ENCODE measurements at regions not wholly inside any gene's neighbourhood (a gene's known extent, or its start where the extent isn't known, plus 50 kb on each side); places are given as distances from the start of the nearest gene placed in this dataset.
"Not testable (repeated sequence)": the region's sequence is repeated elsewhere in the genome, so short reads cannot be mapped to it uniquely, and the experiment has no call there.

DNA sequence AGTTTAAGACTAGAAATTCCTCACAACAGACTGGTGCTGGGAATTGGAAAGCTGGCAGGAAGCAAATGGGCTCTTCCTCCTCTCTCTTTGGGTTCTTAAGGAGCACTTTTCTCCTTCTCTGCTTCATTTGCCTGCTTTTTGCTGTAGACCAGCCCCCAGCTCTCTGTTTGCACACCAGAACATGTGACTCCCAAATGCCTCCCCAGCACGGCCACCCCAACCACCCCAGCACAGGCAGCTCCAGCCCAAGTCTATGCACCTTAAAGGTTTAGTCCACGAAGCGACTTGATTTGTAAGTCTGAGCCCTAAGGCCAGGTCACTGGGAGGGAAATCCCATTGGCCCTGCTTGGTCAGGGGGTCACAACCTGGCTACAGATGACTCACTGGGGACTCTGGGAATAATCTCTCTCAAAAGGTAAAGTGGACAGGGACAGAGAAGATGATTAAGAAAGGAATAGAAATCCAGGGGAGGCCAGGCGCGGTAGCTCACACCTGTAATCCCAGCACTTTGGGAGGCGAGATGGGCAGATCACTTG is 377.8 kb upstream of the PROK2 start:
- no peak for DNase-seq (ENCODE audit: low read depth in 2 of 2)

DNA sequence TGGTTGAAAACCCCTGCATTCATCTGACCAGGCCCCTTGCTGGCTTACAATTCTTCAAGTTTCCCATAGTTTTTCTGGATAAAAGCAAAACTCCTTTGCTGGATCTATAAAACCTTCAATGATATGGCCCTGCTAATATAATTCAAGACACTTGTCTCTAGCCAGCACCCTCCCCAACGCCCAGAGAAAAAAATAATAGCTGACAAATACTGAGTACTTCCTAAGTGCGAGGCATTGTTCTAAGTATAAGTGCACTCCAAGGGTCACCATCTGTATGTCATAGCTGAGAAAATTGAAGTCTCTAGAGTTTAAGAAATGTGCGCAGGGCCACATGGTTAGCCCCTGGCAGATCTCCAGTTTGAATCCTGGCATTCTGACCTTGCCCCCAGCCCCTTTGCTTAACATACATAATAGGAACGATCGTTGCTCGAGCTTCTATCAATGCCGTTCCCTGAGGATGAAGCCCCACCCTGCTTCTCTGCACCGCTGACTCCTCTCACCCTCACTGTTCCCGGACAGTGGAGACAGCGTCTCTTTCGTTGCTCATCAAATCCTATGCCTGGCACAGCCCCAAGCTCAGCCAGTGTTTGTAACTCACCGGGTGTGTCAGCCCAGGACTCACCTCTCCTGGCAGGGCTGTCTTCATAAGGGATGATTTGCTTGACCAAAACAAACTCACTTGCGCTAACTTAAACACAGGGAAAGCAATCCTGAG is 377.1 kb upstream of the PROK2 start:
- no peak for DNase-seq (ENCODE audit: low read depth in 2 of 2)

DNA sequence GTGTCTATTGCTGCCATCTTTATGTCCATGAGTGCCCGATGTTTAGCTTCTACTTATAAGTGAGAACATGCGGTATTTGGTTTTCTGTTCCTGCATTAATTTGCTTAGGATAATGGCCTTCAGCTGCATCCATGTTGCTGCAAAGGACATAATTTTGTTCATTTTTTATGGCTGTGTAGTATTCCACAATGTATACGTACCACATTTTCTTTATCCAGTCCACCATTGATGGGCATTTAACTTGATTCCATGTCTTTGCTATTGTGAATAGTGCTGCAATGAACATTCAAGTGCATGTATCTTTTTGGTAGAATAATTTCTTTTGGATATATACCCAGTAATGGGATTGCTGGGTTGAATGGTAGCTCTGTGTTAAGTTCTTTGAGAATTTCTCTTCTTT is 376.3 kb upstream of the PROK2 start:
- not testable (repeated sequence) for DNase-seq (ENCODE audit: low read depth in 2 of 2)

DNA sequence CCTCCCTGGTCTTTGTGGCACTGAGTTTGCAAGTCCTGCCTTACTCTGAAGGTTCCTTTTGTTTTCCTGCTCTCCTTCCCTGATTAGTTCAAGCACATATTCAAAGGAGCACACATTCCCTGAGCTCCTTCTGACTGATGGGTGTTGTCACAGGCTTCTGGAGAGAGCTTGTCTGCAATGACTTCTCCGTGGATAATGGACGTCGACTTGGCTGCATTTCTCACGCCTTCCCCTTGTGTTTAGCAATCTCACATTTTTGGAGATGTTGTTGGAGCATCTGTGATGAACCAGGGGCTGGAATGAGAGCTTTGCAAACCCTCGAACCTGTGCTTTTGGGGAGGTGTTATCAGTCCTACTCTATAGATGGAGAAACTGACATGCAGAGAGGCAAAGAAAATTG is 375.4 kb upstream of the PROK2 start:
- no peak for DNase-seq (ENCODE audit: low read depth in 2 of 2)

DNA sequence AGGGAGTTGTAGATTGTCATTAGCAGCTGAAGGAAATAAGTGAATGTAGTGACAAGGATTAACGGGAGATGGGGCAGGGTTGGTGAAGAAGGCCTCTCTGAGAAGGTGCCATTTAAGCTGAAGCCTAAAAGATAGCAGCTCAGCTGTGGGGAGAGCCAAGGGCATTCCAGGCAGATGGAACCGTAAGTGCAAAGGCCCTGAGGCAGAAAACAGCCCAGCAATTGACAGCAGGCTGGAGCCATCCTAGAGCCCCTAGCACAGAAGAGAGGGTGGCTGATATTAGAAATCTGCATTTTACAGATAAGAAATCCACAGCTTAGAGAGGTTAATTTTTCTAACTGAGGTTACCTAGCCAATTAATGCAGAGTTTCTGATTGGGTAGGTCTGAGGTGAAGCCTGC is 374.5 kb upstream of the PROK2 start:
- no peak for DNase-seq (ENCODE audit: low read depth in 2 of 2)

DNA sequence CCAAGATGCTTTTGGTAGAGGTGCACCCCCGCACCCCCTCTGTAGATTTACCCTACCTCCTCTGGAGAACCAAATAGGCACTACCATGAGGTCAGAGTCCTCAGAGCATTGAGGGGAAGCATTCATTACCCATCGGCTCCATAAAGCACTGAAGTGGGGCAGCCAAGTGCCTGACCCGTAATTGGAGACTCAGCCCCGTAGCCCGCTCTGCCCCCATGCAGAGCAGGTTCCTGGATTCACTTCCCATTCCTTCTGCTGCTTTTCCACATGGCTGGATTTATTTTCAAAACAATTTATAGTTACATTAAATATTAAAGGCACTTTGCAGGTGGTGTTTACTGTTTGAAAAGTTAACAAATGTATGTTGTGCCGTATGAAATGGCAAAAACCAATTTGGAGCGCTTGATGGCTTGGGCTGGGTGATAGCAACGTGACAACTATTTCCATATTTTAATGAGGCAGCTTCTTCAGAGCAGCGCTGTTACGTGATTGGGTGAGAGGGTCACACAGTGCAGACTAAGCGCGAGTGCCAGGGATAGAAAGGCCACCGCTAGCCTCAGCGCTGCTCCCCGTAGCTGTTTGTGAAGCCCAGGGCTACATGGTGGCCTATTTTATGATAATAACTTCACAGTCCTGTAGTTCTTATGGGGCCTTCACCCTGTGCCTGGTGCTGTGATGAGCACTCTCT is 373.8 kb upstream of the PROK2 start:
- no peak for DNase-seq (ENCODE audit: low read depth in 2 of 2)

DNA sequence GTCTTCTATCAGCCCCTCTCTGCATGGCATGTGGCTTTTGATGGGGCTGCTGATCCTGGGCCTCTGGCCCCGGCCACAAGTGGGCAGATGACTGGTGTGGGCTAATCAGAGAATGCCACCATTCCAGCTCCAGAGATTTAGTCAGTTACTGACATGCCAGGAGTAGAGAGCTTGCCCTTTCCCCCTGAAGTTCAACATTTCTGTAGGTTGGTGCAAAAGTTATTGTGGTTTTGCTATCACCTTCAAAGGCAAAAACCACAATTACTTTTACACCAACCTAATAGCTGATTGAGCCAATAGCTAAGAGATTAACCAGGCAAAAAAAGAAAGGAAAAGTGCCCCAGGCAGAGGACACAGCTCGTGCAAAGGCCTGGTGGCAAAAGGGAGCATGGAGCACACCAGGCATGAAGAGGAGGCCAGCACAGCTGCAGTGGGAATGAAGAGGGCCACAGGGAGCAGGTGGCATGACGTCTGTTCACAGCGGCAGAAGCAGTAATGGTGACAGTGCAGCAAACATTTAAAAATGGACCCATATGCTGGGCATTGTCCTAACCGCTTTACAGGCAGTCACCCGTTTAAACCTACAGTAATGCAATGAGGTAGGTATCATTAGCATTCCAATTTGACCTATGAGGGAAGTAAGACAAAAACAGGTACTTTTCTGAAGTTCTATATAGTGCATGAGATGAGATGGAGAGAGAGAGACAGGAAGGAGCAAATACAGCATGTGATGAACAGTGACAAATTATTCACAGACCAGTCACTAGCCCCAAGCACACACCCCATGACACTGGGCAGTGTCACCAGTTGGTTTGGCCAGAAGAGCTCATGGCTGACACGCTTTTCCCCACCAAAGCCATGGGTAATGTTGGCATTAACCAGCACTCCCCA is 373.0 kb upstream of the PROK2 start:
- no peak for DNase-seq (ENCODE audit: low read depth in 2 of 2)

DNA sequence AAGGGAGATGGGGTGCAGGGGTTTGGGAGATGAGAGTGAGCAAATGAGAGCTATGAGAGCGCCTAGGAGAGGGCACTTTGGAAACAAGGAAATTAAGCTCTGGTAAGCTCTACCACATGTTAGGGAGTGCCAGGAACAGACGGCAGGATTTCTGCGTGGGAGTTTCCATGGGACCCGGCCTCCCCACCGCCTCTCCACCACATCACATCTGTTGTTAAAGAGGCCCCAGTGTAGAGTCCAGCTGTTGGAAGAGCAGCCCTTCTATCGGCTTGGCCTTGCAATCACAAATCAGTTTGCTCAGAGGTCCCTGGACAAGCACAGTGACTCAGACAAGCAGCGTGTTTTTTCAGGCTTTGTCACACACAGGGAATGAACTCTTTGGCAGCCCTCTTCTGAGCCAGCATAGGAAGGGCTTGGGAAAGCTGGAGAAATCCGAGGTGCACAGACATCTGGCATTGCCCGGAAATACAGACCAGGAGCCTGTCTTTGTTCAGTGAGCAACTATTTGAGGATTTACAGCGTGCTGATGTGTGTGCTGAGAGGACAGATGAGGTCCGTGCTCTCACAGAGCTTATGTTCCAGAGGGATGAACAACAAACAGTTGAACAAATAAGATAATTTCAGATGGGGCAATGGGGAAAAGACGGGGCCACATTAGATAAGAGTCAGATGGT is 370.6 kb upstream of the PROK2 start:
- DNase-seq (ENCODE audit: low read depth in 2 of 2): no peak

DNA sequence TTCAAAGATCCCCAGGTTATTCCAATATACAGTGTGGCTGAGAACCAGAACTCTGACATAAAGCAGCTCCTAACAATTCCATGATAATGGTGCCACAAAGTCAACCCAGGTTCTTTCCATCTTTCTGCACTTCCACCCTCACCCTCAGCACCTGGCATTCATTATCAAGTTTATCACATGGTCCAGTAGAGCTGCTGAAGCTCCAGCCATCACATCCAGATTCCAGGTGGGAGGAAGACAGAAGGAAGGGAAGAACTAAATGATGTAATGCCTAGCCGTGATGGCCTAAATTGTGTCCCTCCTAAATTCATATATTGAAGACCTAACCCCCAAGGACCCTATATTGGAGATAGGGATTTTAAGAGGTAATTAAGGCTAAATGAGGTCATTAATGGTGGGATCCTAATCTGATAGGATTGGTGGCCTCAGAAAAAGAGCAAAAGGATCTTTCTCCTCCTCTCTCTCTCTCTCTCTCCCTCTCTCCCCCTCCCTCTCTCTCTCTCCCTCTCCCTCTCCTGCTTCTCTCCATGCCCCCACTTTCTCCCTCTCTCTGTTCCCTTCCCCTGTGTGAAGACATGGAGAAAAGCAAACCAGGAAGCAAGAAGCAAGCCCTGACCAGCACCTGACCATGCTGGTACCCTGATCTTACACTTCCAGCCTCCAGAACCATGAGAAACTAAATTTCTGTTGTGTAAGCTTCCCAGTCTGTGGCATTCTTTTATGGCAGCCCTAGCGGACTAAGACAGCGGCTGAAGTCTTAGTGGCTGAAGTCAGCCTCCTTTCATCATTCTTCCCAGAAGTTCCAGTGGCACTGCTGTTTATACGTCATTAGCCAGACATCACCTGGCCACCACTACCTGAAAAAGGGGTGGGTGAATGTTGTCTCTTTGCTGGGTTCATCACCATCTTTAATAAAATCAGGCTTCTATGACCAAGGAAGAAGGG is 369.7 kb upstream of the PROK2 start:
- DNase-seq (ENCODE audit: low read depth in 2 of 2): no peak

DNA sequence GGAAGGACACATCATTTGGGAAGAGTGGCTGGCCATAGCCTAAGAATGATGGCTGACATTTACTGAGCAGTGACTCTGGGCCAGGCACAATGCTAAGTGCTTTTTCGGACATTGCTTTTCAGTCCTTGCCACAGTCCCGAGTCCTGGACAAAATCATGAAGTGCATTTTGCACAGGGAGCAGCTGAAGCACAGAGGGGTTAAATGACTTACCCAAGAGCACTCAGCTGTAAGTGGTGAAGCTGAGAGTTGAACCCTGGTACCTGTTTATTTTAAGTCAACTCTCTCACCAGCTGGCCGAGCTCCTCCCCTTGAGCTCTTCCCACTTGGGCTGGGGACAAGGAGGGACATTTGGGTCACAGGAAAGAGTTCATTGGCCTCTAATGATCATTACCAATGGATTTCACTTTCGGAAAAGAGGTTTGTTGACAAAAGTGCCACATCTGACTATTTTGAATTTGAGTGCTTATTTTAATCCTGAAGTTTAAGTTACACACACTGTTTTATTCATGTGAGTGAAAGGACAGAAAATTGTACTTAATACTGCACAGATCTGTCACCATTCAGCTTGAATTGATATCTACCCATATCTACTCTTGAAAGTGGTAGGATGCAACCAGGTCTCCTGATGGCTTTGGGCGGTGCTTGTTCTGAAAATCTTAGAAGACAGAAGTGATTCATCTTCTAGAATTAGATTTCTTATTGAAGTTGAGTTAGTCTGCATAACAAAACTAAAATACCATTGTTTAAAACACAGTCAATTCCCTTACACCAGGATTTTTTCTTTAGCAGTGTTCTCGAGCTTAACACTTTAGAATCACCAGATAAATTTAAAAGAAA is 368.7 kb upstream of the PROK2 start:
- no peak for DNase-seq (ENCODE audit: low read depth in 2 of 2)

DNA sequence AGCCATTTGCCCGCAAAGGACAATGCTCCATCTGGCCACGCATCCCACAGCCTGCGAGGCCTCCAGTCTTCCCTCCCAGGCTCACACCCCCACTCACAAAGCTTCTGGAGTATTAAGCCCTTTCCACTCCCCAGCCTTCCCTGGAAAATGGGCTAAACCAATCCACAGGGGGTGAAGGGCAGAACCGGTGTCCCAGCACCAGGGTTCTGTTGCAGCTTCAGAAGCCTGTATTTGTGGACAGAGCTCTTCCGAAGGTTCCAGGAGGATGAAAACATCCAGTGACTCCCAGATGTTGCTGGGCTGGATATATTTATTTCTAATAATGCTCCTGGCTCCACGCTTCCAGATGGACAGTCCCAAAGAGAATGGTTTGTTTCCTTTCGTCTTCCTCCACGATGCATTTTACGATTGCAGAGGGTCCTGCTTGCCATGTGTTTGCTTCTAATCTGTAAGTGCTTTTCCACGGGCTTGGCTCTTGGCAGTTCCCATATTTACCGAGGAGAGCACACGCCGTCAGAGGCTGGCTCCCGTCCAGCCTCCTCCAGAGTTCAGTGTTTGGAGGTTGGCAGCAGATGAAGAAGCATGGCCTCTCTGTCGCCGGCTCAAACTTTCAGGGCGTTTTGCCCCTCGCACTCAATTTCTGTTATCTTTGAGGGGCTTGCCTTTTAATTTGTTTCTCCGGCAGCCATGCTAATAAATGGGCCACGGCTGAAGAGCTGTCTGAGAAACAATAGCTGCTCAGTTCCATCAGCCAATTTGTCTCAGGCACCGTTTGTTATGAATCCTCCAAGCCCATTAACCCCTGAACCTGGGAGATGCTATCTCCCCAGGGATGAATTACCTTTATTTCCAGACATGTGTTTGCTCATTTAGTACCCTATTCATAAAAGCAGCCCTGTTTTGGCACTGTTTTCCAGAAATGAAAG is 367.9 kb upstream of the PROK2 start:
- DNase-seq (ENCODE audit: low read depth in 2 of 2): no peak

DNA sequence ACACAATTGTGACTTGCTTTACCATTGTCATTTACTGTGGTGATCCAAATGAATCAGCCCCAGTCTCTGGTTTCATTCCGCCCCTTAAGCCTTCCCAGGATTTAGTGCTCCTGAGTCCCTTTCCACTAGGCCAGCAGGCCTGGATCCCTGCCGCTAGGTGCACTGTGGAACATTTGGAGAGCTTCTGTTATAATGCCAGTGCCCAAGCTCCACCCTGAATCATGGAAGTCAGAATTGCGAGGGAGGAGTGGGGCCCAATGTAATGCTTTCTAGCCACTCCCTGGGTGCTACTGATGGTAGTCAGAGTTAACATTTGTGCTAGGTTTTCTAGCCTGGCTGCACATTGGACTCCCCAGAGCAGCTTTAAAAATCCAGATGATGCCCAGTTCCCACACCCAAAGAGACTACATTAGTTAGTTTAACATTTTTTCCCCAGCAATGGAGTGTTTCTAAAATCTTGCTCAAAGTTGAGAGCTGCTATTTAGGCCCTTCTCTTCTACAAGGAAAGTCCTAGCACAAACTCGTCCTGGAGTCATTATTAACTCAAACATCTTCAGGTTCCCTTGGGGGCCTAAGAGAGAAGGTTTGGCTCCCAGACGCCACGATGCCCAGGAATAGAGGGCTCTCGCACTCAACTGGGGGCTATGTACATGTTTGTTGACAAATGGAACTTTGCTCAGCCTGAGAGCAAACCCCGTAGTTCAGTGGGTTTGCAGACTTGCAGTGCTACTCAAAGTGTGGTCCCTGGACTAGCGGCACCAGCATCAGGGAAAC is 366.7 kb upstream of the PROK2 start:
- no peak for DNase-seq (ENCODE audit: low read depth in 2 of 2)

DNA sequence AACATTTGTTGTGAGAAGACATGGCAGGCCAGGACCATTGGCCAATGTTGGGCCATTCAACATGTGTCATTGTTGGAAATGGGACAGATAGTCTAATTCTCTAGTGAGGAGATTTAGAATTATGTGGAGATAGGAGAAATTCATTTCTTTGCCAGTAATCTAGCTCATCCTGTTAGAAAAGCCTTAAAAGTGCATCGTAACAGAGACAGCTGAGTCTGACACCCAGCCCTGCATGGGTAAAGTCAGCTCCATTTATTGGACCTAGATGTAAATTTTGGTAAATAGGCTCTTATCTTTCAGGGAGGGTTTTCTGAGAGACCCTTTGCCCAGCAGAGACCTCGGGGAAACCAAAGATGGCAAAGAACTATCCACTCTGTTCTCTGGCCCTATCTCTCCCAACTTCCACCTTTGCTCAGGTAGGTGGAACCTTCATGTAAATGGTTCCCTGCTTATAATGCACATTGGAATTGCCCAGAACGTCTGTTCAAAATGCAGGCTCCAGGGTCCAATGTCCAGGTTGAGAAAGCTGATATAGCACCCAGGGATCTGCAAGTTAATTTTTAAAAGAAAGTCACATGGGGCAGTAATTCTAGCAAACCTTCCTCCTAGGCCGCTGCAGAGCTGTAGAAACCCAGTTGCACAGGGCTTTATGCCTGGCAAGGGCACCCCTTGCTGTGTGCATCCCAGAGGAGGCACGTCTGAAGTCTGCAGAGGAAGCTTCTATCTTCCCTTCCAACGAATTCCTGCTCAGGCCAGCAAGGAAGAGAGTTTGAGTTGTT is 365.9 kb upstream of the PROK2 start:
- no peak for DNase-seq (ENCODE audit: low read depth in 2 of 2)

DNA sequence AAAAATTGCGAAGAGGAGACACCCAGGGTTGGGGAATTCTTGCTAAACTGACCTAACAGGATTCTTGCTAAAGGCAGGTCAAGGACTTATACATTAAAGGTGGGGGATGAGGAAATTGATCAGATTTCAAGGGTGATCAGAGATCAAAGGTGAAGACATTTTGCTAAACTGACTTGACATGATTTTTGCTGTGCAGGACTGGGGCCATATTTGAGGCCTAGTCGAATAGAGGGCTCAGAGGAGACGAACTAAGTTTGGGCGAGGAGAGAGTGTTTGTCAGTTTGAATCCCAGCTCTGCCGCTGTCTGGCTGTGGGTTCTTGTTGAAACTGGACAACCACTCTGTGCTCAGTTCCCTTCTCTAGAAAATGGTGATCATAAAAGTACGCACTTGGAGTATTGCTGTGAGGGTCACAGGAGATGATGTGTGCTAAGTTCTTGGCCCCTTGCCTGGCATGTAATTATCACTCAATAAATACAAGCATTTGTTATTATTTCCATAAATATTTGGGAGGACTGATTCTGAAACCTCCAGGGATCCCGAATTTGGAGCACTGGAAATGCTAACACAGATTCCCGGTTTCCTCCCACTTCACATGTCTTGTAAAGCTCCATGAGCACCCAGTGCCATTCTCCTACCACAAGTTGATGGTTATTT is 364.8 kb upstream of the PROK2 start:
- DNase-seq (ENCODE audit: low read depth in 2 of 2): no peak

DNA sequence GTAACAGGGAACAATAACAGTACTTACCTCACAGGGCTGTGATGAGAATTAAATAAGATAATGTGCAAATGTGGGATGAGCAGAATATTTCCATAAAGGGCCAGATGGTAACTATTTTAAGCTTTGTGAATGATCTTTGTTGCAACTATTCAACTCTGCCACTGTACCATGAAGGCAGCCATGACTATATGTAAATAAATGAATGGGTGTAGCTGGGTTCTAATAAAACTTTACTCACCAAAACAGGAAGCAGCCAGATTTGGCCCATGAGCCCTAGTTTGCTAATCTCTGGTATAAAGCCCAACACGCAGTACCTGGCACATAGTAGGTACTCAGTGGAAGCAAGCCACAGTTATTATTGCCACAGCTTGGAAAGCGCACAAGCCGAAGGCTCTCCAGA is 362.7 kb upstream of the PROK2 start:
- DNase-seq (ENCODE audit: low read depth in 2 of 2): no peak

All from stimulated activated CD8-positive, alpha-beta memory T cell treated with anti-CD3 and anti-CD28 coated beads, Interleukin-7, amount 100 ng/mL, for 4 hours (primary cell).